ENCODE measurements at regions not wholly inside any gene's neighbourhood (a gene's known extent, or its start where the extent isn't known, plus 50 kb on each side); places are given as distances from the start of the nearest gene placed in this dataset.

DNA sequence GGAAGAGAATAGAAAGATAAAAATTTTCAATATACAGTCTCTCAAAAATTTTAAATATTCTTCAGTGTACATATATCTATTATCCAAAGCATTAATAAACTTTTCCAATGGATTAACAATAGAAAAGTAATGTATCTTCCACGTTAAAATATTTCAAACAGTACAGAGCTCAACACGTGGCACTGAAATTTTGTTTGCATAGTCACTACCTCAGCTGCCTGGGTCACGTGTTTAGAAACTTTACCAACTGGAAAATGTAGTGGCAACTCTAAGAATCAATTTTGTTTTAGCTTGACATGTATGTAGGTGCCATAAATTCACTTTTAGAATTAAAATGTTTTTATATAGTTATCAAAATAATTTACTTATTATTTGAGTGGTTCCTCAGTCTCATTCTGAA lies 85.3 kb downstream of the CNTN3 start:
- Histone ChIP-seq H3K4me3 (ENCODE audit: low read length) (no peak overlapping the region), H2AFZ (ENCODE audit: low read length) (no peak overlapping the region), H3K9ac (ENCODE audit: low read length) (no peak overlapping the region), H3K9me2 (replicated peaks; ENCODE audit: insufficient read depth, low read length) (no peaks in the 10 kb centered on the region), H3K4me1 (ENCODE audit: low read length) (0 out of 2 replicates have a peak, but pooled peaks cover 4% of the 10 kb centered on the region), H3F3A (ENCODE audit: insufficient read depth, low read length) (no peaks in the 10 kb centered on the region), H3K9me3 (replicated peaks; ENCODE audit: insufficient read depth, low read length) (no peaks in the 10 kb centered on the region), H3K79me2 (ENCODE audit: low read length) (no peaks in the 10 kb centered on the region), H3K36me3 (replicated peaks; ENCODE audit: insufficient read depth, low read length) (no peaks in the 10 kb centered on the region), H3K27ac (ENCODE audit: low read length) (no peak overlapping the region), H4K20me1 (ENCODE audit: insufficient read depth, low read length) (no peaks in the 10 kb centered on the region), H3K4me2 (ENCODE audit: low read depth, low read length) (no peak overlapping the region), H3K27me3 (replicated peaks; ENCODE audit: insufficient read depth, low read length) (no peaks in the 10 kb centered on the region)
- TF ChIP-seq EZH2 (optimal IDR thresholded peaks at IDR 0.05; ENCODE audit: low read depth, low read length) = no peak
- TF ChIP-seq, protein P1, sequence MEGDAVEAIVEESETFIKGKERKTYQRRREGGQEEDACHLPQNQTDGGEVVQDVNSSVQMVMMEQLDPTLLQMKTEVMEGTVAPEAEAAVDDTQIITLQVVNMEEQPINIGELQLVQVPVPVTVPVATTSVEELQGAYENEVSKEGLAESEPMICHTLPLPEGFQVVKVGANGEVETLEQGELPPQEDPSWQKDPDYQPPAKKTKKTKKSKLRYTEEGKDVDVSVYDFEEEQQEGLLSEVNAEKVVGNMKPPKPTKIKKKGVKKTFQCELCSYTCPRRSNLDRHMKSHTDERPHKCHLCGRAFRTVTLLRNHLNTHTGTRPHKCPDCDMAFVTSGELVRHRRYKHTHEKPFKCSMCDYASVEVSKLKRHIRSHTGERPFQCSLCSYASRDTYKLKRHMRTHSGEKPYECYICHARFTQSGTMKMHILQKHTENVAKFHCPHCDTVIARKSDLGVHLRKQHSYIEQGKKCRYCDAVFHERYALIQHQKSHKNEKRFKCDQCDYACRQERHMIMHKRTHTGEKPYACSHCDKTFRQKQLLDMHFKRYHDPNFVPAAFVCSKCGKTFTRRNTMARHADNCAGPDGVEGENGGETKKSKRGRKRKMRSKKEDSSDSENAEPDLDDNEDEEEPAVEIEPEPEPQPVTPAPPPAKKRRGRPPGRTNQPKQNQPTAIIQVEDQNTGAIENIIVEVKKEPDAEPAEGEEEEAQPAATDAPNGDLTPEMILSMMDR (IDR thresholded peaks at IDR 0.05; ENCODE audit: low read length) = no peak
- TF ChIP-seq EZH2phosphoT487 (IDR thresholded peaks at IDR 0.05; ENCODE audit: low read length) = no peak
- DNase-seq = no peak

DNA sequence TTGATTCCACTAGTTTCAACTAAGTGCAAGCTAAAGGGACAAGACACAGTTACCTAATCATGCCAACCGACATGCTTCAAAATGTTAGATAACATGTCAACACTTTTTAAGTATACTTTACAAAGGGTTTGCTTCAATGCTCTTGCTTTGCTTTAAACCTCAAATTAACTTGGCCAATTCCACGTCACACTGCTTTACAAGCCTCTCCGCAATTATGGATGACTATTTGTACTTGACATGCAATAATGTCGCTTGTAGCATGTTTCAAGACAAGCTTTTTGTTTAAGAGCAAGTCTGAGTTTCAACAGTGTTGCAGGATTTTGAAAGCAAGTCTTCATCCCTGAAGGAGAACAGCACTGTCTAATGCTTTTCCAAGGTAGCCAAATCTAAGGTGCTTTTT lies 86.9 kb downstream of the CNTN3 start:
- H3K9me2 ChIP-seq (replicated peaks; ENCODE audit: insufficient read depth, low read length) = no peaks in the 10 kb centered on the region
- no peaks in the 10 kb centered on the region for H4K20me1 ChIP-seq (ENCODE audit: insufficient read depth, low read length)
- no peaks in the 10 kb centered on the region for H3K9me3 ChIP-seq (replicated peaks; ENCODE audit: insufficient read depth, low read length)
- no peak for DNase-seq
- no peak overlapping the region for H3K4me2 ChIP-seq (ENCODE audit: low read depth, low read length)
- TF ChIP-seq, protein P1 (IDR thresholded peaks at IDR 0.05; ENCODE audit: low read length) = no peak
- TF ChIP-seq EZH2 (optimal IDR thresholded peaks at IDR 0.05; ENCODE audit: low read depth, low read length) = no peak
- no peak for TF ChIP-seq EZH2phosphoT487 (IDR thresholded peaks at IDR 0.05; ENCODE audit: low read length)
- no peaks in the 10 kb centered on the region for H3K27me3 ChIP-seq (replicated peaks; ENCODE audit: insufficient read depth, low read length)
- H3F3A ChIP-seq (ENCODE audit: insufficient read depth, low read length) = no peaks in the 10 kb centered on the region
- no peaks in the 10 kb centered on the region for H3K79me2 ChIP-seq (ENCODE audit: low read length)
- H3K4me3 ChIP-seq (ENCODE audit: low read length) = no peak overlapping the region
- H2AFZ ChIP-seq (ENCODE audit: low read length) = no peak overlapping the region
- H3K9ac ChIP-seq (ENCODE audit: low read length) = no peak overlapping the region
- no peaks in the 10 kb centered on the region for H3K36me3 ChIP-seq (replicated peaks; ENCODE audit: insufficient read depth, low read length)
- H3K27ac ChIP-seq (ENCODE audit: low read length) = no peak overlapping the region
- 0 out of 2 replicates have a peak, but pooled peaks cover 4% of the 10 kb centered on the region for H3K4me1 ChIP-seq (ENCODE audit: low read length)

DNA sequence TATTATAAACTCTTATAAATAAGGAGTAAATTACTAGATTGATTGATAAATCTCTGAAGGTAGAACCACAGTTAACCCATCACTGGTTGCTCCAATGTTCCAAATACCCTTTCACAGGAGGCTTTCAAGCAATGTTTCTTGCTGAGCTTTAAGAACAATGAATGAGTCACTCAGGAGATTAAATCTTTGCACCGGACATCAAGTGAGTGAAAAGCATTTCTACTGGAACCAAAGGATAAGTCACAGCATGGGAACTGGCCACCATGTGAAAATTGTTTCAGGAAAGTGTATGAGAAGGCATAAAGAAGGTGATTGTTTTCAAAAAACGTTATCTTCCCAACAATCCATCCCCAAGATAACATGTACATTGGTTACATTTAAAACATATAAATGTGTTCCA lies 90.6 kb downstream of the CNTN3 start:
- no peak for DNase-seq
- H3F3A ChIP-seq (ENCODE audit: insufficient read depth, low read length) = no peaks in the 10 kb centered on the region
- H3K9ac ChIP-seq (ENCODE audit: low read length) = no peak overlapping the region
- no peak overlapping the region for H2AFZ ChIP-seq (ENCODE audit: low read length)
- TF ChIP-seq EZH2 (optimal IDR thresholded peaks at IDR 0.05; ENCODE audit: low read depth, low read length) (no peak), EZH2phosphoT487 (IDR thresholded peaks at IDR 0.05; ENCODE audit: low read length) (no peak)
- TF ChIP-seq, protein P1 (IDR thresholded peaks at IDR 0.05; ENCODE audit: low read length) = no peak
- H3K4me2 ChIP-seq (ENCODE audit: low read depth, low read length) = no peak overlapping the region
- no peaks in the 10 kb centered on the region for H3K9me2 ChIP-seq (replicated peaks; ENCODE audit: insufficient read depth, low read length)
- no peaks in the 10 kb centered on the region for H3K36me3 ChIP-seq (replicated peaks; ENCODE audit: insufficient read depth, low read length)
- no peak overlapping the region for H3K27ac ChIP-seq (ENCODE audit: low read length)
- H3K4me3 ChIP-seq (ENCODE audit: low read length) = no peak overlapping the region
- H3K9me3 ChIP-seq (replicated peaks; ENCODE audit: insufficient read depth, low read length) = no peaks in the 10 kb centered on the region
- H3K27me3 ChIP-seq (replicated peaks; ENCODE audit: insufficient read depth, low read length) = no peaks in the 10 kb centered on the region
- 0 out of 2 replicates have a peak, but pooled peaks cover 4% of the 10 kb centered on the region for H3K4me1 ChIP-seq (ENCODE audit: low read length)
- H3K79me2 ChIP-seq (ENCODE audit: low read length) = no peaks in the 10 kb centered on the region
- H4K20me1 ChIP-seq (ENCODE audit: insufficient read depth, low read length) = no peaks in the 10 kb centered on the region
